GM12891 (cell line): ENCODE measurements at regions not wholly inside any gene's neighbourhood (a gene's known extent, or its start where the extent isn't known, plus 50 kb on each side); places are given as distances from the start of the nearest gene placed in this dataset.

ENCODE experiments used
- DNase-seq: peaks from one replicate; pipeline ENCODE4 v3.0.0; 2011; ENCODE audit warnings: low spot score; ENCODE audit not compliant: insufficient read length
- FAIRE-seq: peaks from 2 replicates; lab custom pipeline; 2011; peaks lifted over from hg19 to GRCh38; lab: Jason Lieb, UNC
- PAX5 ChIP-seq: IDR thresholded peaks from 2 replicates; pipeline ENCODE4 v1.6.1; 2011; ENCODE audit warnings: low read length, moderate library complexity, mild to moderate bottlenecking; ENCODE audit not compliant: insufficient read depth, severe bottlenecking
- POLR2A ChIP-seq: IDR thresholded peaks from 2 replicates; pipeline ENCODE4 v1.6.1; 2011; ENCODE audit warnings: low read depth, low read length, control low read depth
- POLR2AphosphoS5 ChIP-seq: IDR thresholded peaks from 2 replicates; pipeline ENCODE4 v1.6.1; 2011; ENCODE audit warnings: low read depth, low read length, control low read depth
- POU2F2 ChIP-seq: IDR thresholded peaks from 2 replicates; pipeline ENCODE4 v1.6.1; 2011; ENCODE audit warnings: low read depth, mild to moderate bottlenecking, control low read depth, low read length, moderate library complexity
- SPI1 ChIP-seq: IDR thresholded peaks from 2 replicates; pipeline ENCODE4 v1.6.1; 2011; ENCODE audit warnings: low read depth, low read length, control low read depth
- TAF1 ChIP-seq: IDR thresholded peaks from 2 replicates; pipeline ENCODE4 v1.6.1; 2011; ENCODE audit warnings: low read depth, low read length, control low read depth

DNA sequence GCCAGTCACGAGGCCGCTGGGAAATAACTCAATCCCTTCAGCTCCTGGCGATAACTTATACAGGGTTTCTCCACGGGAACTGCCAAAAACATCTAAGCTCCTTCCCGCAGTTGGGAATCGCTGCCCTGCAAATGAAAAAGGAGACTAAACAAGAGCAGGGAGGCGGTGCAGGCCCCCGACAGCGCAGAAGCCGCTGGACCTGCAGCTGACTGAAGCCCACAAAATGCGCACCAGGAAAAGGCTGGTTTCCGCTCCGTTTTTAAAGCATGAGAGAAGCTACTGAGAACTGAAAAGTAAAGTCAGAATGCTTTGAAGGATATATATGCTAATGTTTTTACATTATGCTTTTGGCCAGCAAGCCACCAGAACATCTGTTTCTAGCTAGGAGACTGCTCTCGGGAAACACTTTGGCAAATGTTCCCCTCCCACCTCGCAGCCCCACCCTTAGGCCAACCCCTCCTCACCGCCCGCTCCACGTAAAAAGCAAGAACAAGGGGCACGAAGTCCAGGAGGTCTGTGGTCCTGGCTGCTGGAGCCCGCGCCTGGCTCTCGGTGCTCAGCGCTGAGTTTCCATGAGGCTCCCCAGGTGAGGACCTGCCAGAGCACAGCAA, 90.5 kb downstream of the SOD2 start:
- TF ChIP-seq POLR2AphosphoS5 (no peak), POU2F2 (no peak), SPI1 (no peak), PAX5 (no peak), TAF1 (no peak), POLR2A (no peak)
- FAIRE-seq, result no peak
- no peak for DNase-seq

DNA sequence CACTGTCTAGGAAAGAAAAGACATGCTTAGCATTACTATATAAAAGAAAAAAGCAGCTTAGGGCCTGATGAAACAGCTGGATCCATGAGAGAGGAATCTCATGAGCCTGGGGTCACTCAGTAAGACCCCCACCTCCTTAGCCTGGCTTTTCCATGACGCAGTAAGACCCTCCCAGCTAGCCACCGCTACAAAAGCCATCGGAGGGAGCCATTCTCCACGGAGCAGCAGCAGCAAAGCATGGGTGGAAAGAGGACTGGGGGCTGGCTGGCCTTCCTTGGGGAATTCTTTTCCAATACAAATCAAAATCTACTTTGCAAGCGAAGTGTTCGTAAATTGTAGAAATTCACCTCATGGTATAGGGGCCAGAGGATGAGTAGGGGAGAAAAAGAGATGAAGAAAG, 91.8 kb downstream of the SOD2 start:
- no peak for TF ChIP-seq POLR2AphosphoS5
- no peak for TF ChIP-seq SPI1
- TF ChIP-seq PAX5, result no peak
- TF ChIP-seq POLR2A, result no peak
- no peak for TF ChIP-seq POU2F2
- no peak for TF ChIP-seq TAF1
- no peak for FAIRE-seq
- no peak for DNase-seq

DNA sequence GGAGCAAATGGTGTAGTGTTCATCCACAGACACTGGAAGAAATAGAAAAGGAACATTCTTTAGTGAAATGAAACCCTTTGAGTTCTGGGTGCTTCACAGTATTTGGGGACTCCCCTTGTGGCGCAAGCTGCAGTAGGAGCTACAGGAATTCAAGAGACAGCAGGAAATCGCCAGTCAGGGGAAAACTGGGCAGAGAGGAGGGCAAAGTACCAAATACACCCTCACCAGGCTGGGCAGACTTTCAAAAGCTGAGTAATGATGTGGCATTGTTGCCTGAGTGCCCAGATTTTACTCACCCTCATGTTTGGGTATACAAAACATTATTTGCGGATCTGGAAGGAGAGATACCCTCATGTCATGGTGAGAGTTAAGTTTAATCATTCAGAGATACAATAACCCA, 97.9 kb downstream of the SOD2 start:
- DNase-seq (no peak), FAIRE-seq (no peak)
- TF ChIP-seq PAX5 (no peak), TAF1 (no peak), POLR2AphosphoS5 (no peak), POU2F2 (no peak), POLR2A (no peak), SPI1 (no peak)

DNA sequence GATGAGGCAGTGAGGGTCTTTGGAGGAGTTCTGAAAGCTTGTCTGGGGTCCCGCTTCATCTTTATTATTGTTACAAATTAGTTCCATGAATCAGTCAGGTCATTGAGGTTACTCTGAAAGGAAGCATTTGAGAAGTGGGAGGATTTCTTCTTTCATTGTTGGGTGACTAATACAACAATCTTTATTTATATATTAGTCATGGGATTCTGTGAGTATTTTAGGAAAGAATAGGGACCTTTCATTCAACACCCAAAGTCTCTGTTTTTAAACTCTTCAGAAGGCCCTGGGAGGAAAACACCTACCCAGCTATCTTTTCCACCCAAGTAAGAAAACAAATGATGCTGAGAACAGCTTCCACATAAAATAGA, 98.3 kb downstream of the SOD2 start:
- no peak for TF ChIP-seq PAX5
- TF ChIP-seq POU2F2, result no peak
- no peak for TF ChIP-seq SPI1
- no peak for TF ChIP-seq POLR2AphosphoS5
- TF ChIP-seq TAF1, result no peak
- no peak for TF ChIP-seq POLR2A
- FAIRE-seq, result no peak
- no peak for DNase-seq

DNA sequence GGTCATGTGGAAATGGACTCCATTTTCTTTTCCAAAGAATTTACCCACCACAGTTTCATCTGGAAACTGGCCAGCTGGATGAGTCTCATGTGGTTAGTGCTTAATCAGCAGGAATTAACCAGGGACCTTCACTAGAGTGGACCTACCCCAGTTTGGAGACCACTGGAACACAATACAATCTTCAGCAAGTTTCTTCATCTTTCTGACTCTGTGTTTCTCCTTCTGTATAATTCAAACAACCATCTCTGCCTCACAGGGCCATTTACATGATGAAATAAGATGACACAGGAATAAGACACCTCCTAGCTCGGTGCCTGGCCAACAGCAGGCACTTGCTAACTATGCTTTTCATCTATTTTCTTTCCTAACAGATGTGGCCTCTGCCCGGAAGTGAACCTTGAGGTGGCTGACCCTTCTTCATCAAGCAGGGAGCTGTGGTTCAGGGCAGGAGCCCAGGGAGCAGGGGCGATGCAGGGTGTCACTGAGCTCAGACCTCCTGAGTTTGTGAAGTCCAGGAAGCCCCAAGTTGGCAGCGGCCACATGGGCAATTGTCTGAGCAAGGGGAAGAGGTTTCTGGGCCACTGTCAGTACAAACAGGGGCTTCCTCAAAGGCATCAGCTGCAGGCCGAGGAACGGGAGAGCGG, 98.8 kb downstream of the SOD2 start:
- DNase-seq (no peak), FAIRE-seq (no peak)
- TF ChIP-seq TAF1 (no peak), PAX5 (no peak), POLR2AphosphoS5 (no peak), SPI1 (no peak), POLR2A (no peak), POU2F2 (no peak)

DNA sequence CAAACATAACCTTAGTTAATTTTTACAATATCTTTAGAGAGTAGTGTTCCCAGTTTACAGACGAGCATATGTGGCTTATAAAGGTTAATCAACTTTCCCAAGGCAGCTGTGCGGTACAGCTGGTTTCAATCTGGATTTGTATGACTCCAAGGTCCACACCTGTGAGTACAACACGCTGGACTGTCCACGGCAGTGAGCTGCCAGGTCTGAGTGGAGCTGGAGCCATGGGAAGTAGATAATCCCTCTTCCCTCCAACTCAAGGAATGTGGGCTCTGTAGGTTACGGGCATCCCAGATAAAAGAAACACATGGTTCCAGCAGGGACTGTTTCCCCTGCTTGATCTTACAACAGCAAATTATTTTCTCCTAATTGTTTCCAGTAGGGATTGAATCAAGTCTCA, 102.2 kb downstream of the SOD2 start:
- no peak for DNase-seq
- TF ChIP-seq TAF1 (no peak), SPI1 (no peak), PAX5 (no peak), POU2F2 (no peak), POLR2A (no peak), POLR2AphosphoS5 (no peak)
- FAIRE-seq, result no peak

DNA sequence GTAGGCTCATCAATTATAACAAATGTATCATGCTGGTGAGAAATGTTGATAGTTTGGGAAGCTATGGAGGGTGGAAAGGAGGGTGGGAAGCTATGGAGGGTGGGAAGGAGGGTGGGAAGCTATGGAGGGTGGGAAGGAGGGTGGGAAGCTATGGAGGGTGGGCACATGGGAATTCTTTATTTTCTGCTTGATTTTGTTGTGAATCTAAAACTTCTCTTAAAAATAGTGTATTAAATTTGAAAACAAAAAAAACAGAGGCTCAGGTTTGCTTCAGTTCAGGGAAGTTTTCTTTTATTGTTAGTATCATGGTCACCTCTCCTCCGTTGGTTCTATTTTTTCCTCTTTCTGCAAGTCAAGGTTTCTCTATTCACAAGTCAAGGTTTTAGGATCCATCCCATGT, 106.4 kb downstream of the SOD2 start:
- DNase-seq (no peak), FAIRE-seq (no peak)
- TF ChIP-seq POLR2AphosphoS5 (no peak), POU2F2 (no peak), SPI1 (no peak), TAF1 (no peak), POLR2A (no peak), PAX5 (no peak)

DNA sequence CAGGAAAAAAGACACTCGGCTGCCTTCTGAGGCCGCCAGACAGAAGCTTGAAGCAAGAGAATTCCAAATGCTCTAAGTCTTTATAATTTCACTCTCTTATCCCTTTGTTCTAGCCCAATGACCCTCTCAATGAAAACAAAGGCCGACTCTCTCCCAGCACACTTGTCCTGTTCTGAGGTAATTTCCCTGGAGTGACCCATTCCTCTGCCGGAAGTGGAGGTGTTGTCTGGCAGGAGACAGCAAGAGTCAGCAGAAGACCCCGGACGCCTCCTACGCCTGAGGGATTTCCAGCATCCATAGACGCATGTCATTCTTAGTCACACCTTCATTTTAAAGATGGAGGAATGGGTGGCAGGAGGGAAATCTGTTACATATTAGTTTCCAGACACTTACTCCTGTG, 110.3 kb downstream of the SOD2 start:
- FAIRE-seq (no peak), DNase-seq (no peak)
- TF ChIP-seq POU2F2, result no peak
- TF ChIP-seq POLR2AphosphoS5, result no peak

DNA sequence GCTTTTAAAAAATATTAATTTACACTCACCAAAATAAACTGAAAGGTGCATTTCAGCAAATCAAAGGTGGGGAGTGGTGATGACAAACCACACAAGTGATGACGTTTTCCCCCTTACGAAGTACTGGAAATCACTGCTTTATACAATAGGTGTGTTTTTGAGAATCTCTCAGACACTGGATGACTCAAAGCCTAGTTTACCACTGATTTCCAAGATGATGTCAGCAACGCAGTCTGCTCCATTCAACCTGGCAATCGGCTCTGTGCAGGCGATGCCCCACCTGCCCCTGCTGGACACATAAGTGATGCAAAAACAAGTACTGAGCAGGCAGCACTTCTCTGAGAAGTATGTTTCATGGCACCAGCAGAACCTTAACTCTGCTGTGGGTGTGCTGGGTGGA, 114.4 kb downstream of the SOD2 start:
- DNase-seq (no peak), FAIRE-seq (no peak)
- no peak for TF ChIP-seq TAF1
- no peak for TF ChIP-seq SPI1
- no peak for TF ChIP-seq POLR2A
- TF ChIP-seq POLR2AphosphoS5, result no peak
- TF ChIP-seq PAX5, result no peak
- no peak for TF ChIP-seq POU2F2

DNA sequence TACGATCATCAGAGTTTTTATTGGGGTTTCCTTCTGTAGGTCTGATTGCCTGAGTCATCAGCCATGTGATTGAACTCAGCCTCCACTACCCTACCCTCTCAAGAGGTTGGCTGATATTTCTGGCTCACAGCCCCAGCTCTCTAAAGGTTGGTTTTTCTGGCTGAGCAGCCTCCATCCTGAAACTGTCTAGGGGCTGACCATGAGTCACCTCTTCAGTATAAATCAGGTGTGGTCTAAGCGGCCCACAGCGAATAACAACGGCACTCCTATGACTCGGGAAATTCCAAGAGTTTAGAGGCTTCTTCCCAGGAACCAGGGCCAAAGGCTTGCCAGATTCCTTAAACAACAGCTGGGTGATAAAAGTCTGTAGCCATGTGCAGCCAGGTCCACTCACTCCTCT, 115.5 kb downstream of the SOD2 start:
- TF ChIP-seq SPI1, result no peak
- no peak for TF ChIP-seq TAF1
- no peak for TF ChIP-seq POU2F2
- no peak for TF ChIP-seq POLR2A
- FAIRE-seq (no peak), DNase-seq (no peak)
